Stimulated activated CD4-positive, alpha-beta T cell treated with anti-CD3 and anti-CD28 coated beads, Interleukin-4, amount 100 ng/mL, for 24 hours (primary cell): ENCODE measurements at regions not wholly inside any gene's neighbourhood (a gene's known extent, or its start where the extent isn't known, plus 50 kb on each side); places are given as distances from the start of the nearest gene placed in this dataset.

Experiments used
- DNase-seq: peaks from one replicate; pipeline ENCODE4 v3.0.0-alpha.2; 2020

DNA sequence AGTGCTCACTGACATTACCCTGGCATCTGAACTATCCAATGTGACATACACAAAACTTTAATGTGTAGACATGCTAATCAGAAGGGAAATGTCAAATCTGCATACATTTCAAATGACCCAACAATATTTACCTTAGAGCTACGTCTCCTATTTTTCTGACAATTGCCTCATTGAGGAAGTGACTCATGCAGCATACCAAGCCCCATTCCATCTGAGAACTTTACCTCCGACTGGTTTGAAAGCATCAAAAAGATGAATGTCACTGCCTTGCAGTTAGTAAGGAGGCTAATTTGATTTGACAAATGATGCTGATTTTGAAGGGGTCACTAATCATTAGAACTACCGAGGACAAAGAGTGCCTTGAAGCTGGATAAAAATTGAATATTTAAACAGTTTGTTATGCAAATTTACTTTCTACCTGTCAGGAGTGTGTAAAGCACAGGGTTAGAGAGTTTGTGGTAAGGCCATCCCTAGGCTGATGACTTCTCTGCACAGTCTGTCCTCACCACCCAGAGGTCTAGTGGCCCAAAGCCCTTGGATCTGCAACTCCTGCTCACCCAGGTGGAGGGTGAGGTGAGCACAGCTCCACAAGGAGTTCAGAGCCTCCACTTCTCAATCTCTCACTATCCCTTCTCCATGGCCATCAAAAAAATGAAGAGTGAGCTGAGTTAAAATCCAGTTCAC, 500.3 kb upstream of the C1orf87 start:
- DNase-seq = no peak

DNA sequence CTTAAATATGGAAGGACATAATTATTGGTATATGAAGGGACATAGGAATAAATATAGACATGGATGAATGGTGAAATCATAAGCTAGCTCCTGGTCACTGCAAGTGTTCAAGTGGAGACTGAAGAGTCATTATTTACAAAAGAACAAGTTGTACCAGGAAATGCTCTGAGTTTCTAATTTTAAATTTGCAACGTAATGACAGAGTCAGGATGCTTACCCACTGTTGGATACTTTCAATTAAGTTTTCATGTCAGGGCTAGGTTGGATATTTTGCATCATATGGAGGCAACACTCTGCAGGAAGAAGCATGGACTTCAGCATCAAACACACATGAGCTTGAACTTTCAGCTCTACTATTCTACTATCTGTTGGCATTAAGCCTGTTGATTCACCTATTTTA, 499.6 kb upstream of the C1orf87 start:
- no peak for DNase-seq

- DNase-seq = no peak
Measured at GRCh38 chr1:60572378-60572777, 498.8 kb upstream of the C1orf87 start.

DNA sequence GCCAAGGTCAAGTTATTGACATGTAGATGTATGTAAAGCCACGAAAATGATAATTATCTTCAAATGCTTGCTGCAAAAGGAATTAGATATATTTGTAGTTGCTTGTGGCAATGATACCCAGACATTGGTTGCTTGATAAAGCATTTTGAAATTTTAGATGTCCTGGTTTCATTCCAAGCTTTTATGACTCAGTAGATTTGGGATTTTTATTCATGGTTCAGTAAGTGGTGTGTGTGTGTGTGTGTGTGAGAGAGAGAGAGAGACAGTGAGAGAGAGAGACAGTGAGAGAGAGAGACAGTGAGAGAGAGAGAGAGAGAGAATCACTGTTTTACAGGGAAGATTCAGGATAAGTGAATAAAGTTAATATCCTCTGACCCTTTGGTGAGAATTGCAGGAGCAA, 498.2 kb upstream of the C1orf87 start:
- DNase-seq = no peak

DNA sequence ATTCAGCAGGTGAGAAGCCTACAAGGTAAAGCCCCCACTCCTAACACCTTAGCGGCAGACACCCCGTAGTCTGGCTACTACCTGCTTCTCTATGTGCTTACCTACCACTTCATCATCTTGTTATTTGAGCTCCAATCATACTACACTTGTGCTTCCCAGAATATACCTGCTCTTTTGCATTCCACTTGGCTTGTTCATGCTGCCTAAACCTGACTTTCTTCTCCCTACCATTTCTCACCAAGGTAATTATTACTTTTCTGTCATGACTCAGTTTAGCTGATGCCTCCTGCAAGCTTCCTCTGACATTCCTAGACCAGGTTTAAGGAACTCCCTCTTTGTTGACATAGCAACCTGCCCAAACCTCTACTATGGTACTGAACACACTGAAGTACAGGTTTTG, 495.6 kb upstream of the C1orf87 start:
- DNase-seq = no peak

GRCh38 chr1:60567256-60567655, 493.7 kb upstream of the C1orf87 start:
- DNase-seq = no peak

- DNase-seq = no peak
Measured at GRCh38 chr1:60564916-60565750, 491.6 kb upstream of the C1orf87 start.

DNA sequence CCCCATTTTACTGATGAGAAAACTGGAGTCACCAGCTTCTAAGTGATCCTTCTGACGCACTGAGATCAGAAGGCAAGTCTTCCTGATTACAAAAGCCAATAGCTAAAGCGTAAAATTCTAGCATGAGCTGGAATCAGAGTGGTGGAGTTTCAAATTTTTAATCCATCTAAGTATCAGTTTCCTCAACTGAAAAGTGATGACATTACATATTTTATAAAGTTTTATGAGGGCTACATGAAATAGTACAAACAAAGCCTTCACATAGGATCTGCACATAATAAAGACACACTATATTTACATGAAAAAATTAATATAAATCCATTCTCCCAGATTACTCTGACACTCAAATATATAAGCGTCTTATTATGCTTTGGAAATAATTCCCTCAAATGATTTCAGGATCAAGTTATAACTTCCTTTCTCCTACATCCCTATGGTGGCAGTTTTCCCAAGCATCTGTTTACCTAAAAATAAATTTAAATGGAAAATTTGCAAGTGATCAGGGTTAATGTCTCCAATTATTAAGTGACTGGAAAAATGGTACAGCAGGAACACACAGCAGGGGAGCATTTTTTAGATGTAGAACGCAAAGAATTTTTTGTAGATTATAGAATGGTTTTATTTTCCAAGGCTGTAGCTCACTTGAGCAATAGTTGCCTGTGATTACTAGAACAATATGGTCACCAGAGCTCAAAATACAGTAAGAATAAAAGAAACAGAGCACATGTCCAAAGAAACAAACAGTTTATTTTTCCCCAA, 490.4 kb upstream of the C1orf87 start:
- no peak for DNase-seq

GRCh38 chr1:60562740-60563139, 489.2 kb upstream of the C1orf87 start:
- no peak for DNase-seq

- DNase-seq = no peak
Measured at GRCh38 chr1:60560701-60561100, 487.1 kb upstream of the C1orf87 start.

DNA sequence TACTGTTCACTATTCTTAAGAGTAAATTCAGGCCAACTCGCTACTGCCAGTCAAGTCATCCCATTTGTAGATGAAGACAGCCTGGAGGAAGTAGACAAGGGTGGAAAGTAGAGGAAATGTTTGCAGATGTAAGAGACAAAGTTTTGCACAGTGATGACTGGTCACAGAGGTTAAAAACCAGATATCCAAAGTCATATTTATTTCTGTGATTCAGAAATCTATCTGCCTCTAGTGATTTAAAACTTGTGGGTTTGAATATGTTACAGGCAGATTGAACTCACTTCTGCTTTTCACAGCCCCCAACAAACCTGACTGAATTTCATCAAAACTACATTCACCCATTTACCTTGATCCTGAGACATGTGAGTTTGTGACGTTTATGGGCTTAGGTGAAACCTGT, 484.7 kb upstream of the C1orf87 start:
- DNase-seq = no peak

GRCh38 chr1:60553730-60554129, 480.2 kb upstream of the C1orf87 start:
- no peak for DNase-seq

- no peak for DNase-seq
Measured at GRCh38 chr1:60547821-60548220, 474.3 kb upstream of the C1orf87 start.

GRCh38 chr1:60541831-60542532, 468.4 kb upstream of the C1orf87 start:
- DNase-seq = no peak

DNA sequence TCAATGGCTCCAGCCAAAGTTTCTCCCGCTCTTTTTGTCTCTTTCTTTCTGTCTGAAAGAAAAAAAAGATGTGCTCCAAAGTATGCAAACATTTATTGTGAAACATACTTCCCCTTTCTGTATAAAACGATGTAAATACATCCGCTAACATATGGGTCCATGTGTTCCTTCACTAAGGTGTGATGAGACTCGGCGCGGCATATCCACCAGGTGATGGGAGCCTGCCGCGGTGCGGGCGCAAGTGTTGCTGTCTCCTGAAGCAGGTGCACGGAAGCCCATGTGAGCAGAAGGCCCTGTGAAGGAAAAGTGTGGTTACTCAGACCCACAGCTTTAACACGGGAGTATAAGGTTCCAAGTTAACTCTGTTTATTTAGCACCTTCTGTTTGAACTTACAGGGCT, 466.6 kb upstream of the C1orf87 start:
- DNase-seq = no peak

- no peak for DNase-seq
Measured at GRCh38 chr1:60535713-60536112, 462.1 kb upstream of the C1orf87 start.

DNA sequence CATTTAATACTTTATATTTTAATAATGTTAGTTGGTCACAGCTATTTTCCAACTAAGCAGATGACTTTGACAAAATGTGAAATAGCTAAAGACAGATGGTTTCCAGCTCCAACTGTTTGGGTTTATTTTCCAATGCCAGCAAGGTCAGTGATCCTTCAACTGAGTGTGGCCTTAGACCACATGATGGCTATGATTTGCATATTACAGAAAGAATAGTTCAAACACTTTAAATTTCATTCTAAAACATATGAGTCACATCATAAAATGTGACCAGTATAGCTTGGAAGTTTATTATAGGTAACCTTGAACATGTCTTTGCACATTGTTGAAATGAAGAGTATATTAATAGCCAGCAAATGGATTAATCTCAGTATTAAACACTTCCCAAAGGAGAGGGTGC, 454.0 kb upstream of the C1orf87 start:
- no peak for DNase-seq

- DNase-seq = no peak
Measured at GRCh38 chr1:60516996-60517395, 443.4 kb upstream of the C1orf87 start.

- DNase-seq = no peak
Measured at GRCh38 chr1:60510162-60510561, 436.6 kb upstream of the C1orf87 start.

GRCh38 chr1:60504206-60504840, 430.8 kb upstream of the C1orf87 start:
- no peak for DNase-seq

- no peak for DNase-seq
Measured at GRCh38 chr1:60503266-60503925, 429.8 kb upstream of the C1orf87 start.

DNA sequence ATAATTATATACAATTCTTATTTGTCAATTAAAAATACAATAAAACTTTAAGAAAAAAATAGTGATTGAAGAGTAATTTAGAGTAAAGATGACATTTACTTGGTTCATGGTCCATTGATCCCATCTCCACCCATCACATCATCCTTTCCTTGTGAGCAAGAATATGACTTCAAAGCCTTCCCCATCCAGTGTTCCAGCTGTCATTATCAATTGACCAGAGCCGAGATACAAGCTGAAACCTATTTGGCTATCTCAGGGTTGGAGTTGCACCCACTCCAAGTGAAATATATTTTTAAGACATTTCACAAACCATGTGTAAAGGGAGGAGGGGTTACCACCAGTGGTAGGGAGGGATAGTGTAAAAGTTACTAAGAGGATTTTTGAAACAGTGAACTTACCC, 428.9 kb upstream of the C1orf87 start:
- DNase-seq = no peak
